Anterior cingulate cortex (tissue), 58 donors: ENCODE measurements at regions not wholly inside any gene's neighbourhood (a gene's known extent, or its start where the extent isn't known, plus 50 kb on each side); places are given as distances from the start of the nearest gene placed in this dataset.
A peak's percentile ranks its signal among the peaks of the same experiment; 100 is the strongest.

Experiments
- DNase-seq, 58 donors: peaks; one replicate each; lab custom pipeline; 2025; lab: John Stamatoyannopoulos, UW

DNA sequence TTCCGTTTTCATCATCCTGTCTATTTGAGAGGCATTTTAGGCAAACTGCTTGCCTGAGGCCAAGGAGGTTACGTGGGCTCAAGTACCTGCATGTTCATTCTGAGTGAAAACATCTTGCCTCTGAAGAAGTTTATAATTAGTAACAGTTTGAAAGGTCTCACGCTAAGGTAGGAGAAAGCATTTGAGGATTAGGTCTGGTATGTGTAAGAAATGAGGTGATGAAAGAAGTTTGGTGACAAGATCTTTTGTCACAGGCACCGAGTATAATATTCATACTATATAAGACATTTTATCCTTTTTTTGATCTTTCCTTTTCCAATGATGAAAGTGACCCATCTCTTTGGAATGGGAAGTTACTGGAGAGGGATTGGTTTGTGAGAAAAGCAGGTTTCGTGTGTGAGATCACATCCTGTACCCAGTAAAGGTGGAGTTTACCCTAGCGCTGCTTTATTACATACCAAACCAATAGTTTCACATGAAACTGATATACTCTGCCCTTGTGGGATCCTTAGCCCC, 98.7 kb upstream of the PDC start:
- DNase-seq = no peak

DNA sequence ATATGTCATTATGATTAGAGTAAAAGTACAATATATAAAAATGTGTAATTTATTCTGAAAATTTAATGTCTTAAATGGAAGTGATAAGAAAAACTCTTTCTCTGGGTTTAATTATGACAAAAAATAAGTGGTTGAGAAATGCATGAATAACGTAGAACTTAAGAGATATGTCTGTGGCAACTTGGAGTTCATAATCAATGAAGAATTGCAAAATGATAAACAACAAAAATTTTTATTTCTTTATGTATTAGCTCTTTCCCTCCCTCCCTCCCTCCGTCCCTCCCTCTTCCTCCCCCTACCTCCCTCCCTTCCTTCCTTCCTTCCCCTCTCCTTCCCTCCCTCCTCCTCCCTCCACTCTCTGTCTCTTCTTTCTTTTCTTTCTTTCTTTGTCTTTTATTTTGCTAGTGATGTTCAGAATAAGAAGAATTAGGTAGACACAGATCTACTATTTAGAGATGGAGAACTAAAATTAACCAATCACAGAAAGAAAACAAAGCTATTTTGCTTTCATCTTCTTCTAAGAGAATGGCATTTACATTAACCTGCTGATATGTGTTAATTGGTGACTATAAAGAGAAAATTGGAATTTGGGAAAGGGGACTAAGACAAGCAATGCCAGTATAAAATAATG, 96.3 kb upstream of the PDC start:
- no peak for DNase-seq

DNA sequence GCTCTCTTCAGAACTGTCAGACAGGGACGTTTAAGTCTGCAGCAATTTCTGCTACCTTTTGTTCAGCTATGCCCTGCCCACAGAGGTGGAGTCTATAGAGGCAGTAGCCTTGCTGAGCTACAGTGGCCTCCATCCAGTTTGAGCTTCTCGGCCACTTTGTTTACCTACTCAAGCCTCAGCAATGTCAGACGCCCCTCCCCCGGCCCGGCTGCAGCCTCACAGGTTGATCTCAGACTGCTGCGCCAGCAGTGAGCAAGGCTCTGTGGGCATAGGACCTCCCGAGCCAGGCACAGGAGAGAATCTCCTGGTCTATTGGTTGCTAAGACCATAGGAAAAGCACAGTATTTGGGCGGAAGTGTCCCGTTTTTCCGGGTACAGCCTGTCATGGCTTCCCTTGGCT, 89.9 kb upstream of the PDC start:
- no peak for DNase-seq

DNA sequence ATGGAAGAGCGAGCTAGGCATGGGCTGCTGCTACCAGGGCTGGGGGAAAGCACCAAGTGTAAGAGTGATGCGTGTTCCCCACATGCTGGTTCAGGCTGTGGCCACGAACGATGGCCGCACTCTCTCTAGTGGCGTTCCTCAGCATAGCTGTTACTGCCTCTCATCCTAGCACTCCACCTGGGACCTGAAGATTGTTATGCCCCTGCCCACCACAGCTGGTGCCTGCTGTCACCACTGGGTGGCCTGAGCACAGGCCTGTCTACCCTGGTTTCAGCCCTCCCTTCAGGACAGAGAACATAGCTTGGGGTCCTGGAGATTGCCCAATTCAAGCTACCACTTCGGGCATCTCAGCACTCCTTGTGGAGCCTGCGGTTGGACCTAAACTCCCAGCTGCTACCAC, 80.1 kb upstream of the PDC start:
- no peak for DNase-seq

DNA sequence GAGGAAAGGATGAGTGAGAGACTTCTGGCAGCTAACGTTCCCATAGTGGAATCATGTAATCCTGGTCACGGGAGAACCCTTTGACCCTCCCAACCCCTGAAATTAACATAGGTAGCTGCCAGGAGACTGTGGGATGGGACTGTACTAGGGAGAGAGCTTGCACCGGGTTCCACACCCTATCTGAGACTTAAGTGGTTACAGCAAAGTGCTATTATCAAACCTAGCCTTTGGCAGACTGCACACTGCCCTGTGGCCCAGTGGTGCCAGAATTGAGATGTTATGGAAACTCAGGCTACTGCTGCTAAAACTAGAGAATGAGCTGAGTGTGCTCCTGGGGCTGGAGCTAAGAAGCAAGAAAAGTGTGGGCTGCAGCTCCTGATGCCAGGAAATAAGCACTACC, 79.6 kb upstream of the PDC start:
- DNase-seq = no peak

DNA sequence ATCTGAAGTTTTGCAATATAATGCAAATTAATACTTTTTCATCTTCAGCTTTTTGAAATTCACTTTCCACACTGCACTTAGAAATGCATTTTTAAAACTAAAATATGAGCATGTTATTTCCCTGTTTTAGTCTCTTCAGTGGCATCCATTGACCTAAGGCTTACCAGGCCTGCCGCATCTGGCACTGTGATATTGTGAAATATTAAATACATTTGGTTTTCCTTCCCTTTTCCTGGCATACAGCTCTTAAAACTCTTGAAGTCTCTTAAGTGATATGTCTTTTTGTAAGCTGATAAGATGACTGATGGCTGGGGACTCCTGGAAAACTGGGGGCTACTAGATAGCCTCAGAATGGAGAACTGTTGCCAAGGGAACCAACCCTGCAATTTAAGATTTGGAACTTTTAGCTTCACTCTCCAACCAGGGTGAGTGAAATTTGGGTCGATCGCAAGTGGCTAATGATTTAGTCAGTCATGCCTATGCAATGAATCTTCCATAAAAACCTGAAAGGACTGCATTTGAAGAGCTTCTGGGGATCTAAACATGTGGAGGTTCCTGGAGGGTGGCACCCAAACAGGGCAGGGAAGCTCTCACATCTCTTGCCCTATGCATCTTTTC, 75.5 kb upstream of the PDC start:
- no peak for DNase-seq

DNA sequence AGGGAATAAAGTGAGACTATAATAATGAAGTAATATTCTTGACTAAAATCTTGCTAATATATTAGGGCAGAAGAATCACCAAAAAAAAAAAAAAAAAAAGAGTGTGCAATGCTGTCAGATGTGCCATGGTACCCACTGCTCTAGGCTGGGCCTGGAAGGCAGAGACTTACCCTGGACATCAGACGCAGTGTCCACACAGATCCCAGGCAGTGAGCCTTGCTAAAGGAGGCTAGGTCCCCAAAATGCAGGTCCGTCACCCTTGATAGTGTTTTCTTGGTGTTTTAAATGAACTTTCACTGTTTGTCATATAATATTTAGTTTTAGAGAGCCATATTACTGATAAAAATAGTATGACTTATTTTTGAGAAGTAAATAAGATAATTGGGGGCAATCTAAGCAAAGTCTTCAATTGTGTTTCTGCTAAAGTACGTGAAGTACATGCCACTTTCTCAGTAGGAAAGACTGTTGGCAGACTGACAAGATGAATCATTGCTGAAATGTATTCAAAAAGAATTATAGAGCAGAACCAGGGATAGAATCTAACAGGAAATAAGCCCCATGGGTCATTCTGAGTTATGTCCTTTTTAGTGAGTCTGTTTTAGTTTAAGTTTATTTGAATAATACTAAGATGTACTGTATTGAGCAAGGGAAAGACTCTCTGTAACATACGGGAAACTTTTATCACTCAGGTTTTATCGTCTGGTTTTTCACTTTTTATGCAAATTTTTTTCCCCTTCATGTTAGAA, 74.6 kb upstream of the PDC start:
- peak in 1 of 58 donors; percentile 5 for DNase-seq

DNA sequence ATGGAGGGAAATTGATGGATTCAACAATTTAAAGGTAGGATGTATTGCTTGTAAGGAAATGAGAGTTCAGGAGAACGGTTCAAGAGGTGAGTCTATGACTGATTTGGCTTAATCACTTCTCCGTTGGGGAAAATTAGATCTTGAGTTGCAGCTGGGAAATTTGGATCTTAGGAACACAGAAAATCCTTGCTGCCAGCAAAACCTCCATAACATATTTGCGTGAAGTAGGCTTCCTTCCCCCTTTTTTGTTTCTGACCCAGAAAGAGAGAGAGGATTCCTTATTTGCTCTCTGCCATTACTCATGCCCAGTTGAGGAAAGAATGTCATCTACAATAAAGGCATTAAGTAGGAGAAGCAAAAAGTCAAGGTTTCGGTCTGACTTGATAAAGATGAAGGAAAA, 73.5 kb upstream of the PDC start:
- DNase-seq = no peak

DNA sequence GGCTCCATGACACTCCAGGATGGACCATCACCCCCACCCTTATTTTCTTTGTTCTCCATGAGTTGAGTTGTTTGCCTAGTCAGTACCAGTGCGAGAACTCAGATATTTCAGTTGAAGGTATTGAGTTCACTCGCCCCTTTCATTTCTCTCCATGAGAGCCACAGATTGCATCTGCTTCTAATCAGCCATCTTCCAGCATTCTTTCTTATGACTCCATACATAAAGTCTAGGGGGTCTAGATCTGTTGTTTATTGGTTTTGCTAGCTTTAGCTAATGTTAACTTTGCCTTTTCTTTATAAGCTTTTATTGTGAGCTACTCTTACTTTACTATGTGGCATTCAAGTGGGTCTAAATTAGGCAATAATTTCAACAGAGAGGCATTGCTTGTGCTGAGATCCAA, 71.6 kb upstream of the PDC start:
- DNase-seq = no peak

DNA sequence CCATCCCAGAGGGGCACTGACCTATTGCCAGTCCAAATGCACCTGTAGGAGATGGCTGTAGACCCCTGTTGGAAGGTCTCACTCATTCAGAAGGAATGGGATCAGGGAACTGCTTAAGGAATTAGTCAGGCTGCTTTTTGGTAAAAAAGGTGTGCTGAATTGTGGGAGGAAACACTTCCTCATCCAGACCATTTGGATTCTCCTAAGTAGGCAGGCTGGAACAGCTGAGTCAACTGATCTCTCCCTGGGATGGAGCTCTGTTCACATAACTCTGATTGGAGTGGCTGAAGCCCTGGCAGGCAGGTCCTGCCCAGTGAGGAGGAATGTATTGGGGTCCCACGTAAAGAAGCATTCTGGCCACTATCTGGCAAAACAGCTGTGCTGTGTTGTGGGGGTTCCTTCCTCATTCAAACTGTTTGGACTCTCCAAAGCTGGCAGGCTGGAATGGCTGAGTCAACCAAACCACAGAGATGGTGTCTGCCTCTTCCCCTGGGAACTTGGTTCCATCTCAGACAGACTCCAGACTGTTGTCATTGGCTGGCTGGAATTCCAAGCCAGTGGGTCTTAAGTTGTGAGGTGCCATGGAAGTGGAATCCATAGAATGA, 70.7 kb upstream of the PDC start:
- DNase-seq = no peak

DNA sequence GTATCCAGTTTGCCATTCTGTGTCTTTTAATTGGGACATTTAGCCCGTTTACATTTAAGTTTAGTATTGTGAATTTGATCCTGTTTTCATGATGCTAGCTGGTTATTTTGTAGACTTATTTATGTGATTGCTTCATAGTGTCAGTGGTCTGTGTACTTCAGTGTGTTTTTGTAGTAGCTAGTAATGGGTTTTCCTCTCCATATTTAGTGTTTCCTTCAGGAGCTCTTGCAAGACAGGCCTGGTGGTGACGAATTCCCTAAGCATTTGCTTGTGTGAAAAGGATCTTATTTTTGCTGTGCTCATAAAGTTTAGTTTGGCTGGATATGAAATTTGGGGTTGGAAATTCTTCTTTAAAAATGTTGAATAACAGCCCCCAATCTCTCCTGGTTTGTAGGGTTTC, 69.2 kb upstream of the PDC start:
- DNase-seq = no peak

DNA sequence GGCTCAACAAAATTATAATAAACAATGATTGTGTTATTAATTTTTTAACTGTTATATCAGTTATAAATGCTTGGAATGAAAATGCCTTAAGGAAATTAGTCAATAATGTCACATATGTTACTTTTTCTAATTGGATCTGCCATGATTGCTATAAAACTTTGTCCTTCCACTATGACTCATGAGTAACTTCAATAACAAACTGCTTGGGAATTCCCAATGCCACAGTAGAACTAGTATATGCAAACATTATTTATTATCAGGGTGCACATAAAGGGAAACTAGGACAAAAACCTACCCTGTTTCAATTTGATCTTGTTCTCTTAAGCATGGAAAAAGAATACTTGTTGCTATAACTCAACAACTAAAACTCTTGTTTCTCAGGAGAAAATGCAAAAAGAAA, 59.1 kb upstream of the PDC start:
- no peak for DNase-seq

DNA sequence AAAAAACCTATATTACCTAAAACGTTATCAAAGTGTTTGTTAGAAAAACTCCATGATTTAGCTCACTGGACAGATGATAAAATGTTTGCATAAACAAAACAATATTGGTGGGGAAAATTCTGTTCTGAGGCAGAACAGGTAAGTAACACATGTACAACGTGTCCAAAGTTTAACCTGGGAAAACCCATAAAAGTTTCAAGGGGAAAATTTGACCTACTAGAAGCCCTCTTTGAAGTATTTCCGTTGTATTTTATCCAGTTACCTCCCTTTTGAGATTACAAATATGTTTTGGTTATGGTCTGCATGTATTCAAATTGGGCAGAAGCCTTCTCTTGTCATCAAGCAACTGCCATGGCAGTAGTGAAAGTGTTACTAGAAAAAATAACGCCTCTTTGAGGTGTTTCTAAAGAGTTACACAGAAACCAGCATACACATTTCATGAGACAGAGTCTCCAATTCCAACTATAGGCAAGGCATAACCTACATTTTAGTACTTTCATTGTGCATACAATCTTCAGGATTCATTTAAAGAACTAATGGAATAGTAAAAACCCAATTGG, 58.0 kb upstream of the PDC start:
- DNase-seq = no peak

DNA sequence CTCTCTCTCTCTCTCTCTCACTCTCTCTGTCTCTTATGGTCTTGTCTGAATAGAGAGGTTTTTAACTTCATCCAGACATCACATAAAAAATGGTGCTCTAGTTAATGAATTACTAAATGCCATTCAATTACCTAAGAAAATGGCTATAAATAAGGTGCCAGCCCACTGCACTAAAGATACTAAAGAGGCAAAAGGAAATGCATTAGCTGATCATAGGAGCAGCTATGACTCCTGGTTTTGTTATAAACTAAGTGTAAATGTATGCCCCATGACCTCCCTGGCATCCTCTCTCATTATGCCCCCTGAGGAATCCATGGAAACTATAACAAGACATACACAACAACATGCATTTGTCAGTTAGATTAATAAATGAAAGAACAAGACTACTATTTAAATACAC, 57.5 kb upstream of the PDC start:
- DNase-seq = no peak

DNA sequence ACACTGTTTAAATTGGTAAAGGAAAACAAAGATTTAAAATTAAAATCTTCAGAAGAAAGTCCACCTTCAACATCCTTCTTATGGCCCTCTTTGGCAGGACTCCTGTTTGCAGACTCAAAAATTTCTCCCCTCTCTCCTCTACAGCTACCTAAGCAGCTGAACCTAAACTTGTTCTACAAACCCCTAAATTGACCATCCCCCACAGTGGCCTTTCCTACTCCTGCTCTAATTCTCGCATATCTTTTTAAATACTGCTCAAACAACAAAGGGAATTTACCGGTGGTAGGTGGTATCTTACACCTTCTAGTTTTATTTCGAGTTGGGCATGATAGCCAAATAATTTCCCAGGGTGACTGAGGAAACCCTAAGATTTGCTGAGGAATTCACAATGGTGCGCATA, 53.5 kb upstream of the PDC start:
- no peak for DNase-seq

DNA sequence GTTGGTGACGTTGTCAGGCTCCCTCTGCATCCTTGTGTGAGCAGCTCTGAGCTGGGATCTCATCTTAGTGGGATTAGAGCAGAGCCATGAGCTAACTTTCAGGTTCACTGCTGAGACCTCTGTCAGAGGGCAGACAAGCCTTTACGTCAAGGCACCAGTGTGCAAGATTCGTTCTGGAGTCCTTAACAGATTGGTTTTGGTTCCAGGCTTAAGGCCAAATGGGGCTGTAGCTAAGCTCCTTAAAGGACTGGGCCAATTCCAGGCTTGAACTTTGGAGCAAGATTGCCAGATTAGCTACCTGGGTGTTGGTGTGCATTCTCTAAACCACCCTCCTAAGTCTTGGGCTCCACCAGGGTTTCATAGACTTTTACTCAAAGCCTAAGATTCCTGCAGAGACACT, 52.6 kb upstream of the PDC start:
- DNase-seq = no peak

DNA sequence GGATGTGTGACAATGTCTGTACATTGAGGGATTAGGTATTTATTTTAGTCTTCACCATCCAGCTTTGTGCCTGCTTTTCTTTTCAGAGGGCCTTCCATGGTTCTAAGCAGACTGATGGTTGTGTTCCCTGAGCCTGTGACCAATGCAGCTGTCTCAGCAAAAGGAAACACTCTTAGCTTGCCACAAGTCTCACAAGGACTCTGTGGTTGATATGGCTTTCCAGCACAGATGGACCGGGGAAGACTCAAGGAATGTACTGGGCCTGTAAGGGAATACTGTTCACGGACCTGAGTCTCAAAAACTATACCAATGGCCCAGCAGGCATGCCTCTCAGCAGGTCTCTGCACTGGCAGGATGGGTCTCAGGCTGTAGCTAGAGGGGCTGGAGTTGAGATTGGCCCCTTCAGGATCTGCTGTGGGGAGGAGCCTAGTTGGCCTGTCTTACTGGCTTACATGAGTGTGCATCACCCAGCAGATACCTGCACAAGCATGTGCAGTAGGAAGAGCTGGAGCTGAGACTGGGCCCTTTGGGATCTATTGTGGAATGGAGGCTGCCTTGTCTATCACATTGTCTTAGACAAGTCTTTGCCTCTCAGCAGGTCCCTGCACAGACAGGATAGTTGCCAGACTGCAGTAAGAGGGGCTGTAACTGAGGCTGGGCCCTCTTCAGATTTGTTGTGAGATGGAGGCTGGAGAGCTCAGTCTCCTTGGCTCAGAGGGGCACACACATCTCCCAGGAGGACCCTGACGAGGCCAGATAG, 52.0 kb upstream of the PDC start:
- peak in 1 of 58 donors; percentile 0 for DNase-seq

DNA sequence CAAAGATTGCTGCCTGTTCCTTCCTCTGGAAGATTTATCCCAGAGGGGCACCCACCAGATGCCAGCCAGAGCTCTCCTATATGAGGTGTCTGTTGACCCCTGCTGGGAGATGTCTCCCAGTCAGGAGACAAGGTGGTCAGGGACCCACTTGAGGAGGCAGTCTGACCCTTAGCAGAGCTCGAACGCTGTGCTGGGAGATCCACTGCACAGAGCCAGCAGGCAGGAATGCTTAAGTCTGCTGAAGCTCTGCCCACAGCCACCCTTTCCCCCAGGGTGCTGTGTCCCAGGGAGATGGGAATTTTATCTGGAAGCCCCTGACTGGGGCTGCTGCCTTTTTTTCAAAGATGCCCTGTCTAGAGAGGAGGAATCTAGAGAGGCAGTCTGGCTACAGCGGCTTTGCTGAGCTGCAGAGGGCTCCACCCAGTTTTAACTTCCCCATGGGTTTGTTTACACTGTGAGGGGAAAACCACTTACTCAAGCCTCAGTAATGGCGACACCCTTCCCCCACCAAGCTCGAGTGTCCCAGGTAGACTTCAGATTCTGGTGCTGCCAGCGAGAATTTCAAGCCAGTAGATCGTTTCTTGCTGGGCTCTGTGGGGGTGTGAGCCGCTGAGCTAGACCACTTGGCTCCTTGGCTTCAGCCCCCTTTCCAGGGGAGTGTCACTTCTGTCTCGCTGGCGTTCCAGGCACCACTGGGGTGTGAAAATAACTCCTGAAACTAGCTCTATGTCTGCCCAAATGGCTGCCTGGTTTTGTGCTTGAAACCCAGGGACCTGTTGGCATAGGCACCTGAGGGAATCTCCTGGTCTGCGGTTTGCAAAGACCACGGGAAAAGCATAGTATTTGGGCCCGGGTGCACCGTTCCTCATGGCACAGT, 51.1 kb upstream of the PDC start:
- no peak for DNase-seq
